Upper lobe of left lung (tissue), 4 donors: ENCODE measurements at regions not wholly inside any gene's neighbourhood (a gene's known extent, or its start where the extent isn't known, plus 50 kb on each side); places are given as distances from the start of the nearest gene placed in this dataset.

Experiments used
- EP300 ChIP-seq, 4 donors: sonication (generic); formaldehyde crosslinking; IDR thresholded peaks; one replicate each; pipeline ENCODE4 v1.5.1; 2017; ENCODE audit warnings: antibody characterized with exemption in 4 of 4, control low read depth in 2 of 4
- POLR2A ChIP-seq, 4 donors: fragments of 450-650 bp; IDR thresholded peaks; one replicate each; pipeline ENCODE4 v1.5.1; 2016 to 2017; ENCODE audit warnings: antibody characterized with exemption in 4 of 4, mild to moderate bottlenecking in 2 of 4
- POLR2AphosphoS5 ChIP-seq, 2 donors: sonication (generic); formaldehyde crosslinking; IDR thresholded peaks; one replicate each; pipeline ENCODE4 v1.5.1; 2017; ENCODE audit warnings: antibody characterized with exemption in 2 of 2
- TF ChIP-seq, protein P1 (sequence below), 6 experiments: fragments of 450-650 bp in 4 of 6; fragments of 200-600 bp in 2 of 6; sonication (generic) in 2 of 6; IDR thresholded peaks; one replicate each; pipeline ENCODE4 v1.5.1; 2016 to 2019; ENCODE audit warnings: antibody characterized with exemption in 6 of 6

DNA sequence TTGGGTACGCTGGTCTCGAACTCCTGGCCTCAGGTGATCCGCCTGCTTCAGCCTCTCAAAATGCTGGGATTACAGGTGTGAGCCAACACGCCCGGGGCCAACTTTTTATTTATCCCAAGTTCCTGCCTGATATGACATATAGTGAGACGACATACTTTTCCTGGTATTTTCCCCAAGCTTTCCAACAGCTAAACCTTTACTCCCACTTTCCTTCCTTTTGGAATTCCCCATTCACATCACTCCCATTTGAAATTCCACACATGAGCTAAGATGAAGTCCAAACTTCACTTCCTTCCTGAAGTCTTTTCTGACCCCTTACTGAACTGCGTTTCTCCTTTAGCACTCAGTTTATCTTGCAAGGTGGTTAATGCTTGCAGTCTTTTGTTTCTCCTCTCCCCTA, 64.1 kb downstream of the S1PR1 start:
- TF ChIP-seq, protein P1, sequence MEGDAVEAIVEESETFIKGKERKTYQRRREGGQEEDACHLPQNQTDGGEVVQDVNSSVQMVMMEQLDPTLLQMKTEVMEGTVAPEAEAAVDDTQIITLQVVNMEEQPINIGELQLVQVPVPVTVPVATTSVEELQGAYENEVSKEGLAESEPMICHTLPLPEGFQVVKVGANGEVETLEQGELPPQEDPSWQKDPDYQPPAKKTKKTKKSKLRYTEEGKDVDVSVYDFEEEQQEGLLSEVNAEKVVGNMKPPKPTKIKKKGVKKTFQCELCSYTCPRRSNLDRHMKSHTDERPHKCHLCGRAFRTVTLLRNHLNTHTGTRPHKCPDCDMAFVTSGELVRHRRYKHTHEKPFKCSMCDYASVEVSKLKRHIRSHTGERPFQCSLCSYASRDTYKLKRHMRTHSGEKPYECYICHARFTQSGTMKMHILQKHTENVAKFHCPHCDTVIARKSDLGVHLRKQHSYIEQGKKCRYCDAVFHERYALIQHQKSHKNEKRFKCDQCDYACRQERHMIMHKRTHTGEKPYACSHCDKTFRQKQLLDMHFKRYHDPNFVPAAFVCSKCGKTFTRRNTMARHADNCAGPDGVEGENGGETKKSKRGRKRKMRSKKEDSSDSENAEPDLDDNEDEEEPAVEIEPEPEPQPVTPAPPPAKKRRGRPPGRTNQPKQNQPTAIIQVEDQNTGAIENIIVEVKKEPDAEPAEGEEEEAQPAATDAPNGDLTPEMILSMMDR (IDR thresholded peaks at IDR 0.05), result no peak
- TF ChIP-seq POLR2A (IDR thresholded peaks at IDR 0.05), result no peak
- TF ChIP-seq EP300 (IDR thresholded peaks at IDR 0.05), result no peak
- TF ChIP-seq POLR2AphosphoS5 (IDR thresholded peaks at IDR 0.05), result no peak
